D341Med (cell line): ENCODE measurements at regions not wholly inside any gene's neighbourhood (a gene's known extent, or its start where the extent isn't known, plus 50 kb on each side); places are given as distances from the start of the nearest gene placed in this dataset.
"Not testable (repeated sequence)": the region's sequence is repeated elsewhere in the genome, so short reads cannot be mapped to it uniquely, and the experiment has no call there.

Experiments
- DNase-seq: peaks from one replicate; pipeline ENCODE4 v3.0.0; 2012; ENCODE audit warnings: low spot score

DNA sequence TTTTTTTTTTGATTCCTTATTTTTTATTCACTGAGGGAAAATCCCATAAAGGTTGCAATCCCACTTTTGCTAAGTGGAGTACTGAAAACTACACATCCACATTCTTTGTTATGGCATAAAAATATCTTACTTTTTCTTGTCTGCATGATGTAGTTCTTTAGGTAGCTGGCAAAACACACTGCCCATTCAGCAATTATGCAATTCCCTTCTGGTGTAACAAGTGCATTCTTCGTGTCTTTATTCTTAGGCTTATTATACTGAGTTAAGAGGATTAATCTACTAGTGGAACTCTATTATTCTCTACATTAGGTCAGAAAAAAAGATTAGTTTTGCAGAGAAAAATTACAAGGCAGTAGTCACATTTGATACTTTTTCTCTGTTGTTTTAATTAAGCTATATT is 403.8 kb upstream of the GBE1 start:
- peak; percentile 24 for DNase-seq

DNA sequence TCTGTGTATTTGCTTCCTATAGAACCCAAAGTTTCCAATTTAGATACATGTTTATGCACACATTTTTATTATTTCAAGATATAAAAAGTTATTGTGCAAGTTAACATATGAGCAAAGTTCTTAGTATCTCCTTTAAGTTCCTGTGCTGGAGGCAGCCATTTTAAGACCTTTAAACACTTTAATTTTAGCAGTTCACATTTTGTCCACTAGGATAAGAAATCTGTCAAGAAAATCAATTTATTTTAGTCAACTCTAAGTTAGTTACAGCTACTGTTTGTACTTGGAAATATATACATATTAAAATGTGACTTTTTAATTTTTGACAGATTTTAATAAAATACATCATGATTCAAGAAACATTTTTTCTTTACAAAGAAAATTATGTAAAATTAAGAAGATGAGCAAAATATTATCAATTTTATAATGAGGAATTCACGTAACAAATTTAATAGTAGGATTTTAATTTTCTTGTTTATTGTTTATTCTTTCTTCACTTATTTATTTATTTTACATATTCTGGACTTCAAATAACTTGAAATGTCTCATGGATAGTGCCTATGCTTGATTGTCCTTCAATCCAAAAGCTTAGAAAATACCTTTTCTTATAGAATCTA is 402.6 kb upstream of the GBE1 start:
- DNase-seq = no peak

DNA sequence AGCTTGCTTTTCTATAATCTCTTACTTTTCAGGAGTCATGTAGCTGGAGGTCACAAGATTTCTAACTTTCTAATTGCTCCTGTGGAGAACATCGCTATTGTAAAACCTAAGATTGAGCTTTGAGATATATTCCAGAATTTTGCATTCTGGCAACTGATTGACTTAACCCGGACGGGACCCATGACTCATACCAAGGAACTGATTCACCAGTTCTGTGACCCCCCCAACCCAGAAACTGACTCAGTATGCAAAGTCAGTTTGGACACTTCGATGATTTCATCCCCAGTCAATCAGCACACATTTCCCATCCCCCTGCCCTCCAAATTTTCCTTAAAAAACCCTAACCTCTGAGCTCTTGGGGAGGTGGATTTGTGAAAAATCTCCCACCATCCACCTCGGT is 396.5 kb upstream of the GBE1 start:
- no peak for DNase-seq

DNA sequence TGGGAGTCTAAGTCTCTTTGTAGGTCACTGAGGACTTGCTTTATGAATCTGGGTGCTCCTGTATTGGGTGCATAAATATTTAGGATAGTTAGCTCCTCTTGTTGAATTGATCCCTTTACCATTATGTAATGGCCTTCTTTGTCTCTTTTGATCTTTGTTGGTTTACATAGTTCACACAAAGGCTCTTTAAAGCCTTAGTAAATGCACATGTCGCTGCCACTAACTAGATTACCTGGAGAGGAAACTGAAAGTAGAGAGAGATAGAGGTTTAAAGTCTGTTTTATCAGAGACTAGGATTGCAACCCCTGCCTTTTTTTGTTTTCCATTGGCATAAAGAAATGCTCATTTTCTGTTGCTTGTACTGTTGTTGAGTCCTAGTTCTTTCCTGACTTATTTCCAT is 392.4 kb upstream of the GBE1 start:
- DNase-seq = not testable (repeated sequence)

DNA sequence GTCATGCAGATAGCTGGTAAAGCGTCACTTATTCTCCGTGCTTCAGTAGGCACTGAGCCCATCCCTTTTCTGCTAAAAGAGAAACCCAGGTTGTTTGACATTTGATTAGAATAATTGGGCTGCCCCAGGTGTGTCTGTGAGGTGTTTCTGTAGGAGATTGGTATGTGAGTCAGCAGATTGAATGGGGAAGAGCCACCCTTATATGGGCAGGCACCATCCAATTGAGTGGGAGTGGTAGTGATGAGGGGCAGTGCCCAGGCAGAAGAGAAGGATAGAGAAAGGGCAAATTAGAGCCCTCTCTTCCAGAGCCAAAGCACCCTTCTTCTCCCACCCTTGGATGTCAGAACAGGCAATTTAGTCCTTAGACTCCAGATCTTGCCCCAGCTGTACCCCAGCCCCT is 384.3 kb upstream of the GBE1 start:
- no peak for DNase-seq

DNA sequence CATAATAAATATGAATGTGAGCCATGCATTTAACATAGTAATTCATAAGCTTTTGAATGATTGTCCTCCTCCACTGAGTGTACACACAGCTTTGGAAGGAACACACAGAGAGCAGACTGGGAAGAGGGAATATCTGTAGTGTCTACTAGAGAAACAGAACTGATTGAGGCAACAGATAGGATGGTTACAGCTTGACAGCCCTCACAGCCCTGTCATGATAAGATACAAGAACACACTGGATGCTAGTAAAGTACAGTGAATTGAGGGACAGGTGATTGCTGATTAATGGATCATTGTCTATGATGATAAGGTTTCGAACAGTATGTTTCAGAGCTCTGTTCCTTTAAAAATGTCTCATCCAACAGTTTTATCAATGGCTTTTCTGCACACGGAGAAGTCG is 383.4 kb upstream of the GBE1 start:
- DNase-seq = no peak

DNA sequence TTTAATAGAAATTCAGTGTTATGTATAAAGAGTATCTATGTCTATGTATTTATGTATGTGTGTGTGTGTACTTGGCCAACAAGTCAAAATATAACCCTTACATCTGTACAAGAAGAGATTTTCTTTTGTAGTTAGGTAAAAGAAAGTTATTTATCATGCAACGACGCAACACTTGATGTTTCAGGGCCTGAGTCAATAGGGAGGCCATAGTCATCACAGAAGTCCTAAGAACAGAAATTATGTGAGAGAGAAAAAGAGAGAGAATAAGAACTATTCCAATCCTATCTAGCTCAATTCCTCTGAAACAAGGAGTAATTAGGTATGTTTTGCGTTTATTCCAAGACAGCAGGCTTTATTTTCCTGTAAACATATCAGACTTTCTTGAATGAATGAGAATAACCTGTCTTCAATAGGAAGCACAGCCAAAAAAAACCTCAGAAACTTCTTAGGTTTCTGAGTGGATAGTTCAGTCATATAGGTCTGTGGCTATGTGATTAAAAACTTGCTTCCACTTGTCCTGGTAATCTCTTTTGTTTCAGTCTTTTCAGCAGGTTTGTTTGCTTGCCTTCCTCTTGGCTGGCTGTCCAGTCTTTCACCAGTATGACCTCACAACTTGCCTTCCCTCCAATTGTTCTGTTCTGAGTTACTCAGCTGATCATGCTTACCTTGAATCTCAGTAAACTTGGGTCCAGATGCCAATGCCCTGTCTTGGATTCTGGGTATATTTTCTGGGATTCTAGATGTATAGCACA is 382.4 kb upstream of the GBE1 start:
- DNase-seq = no peak

DNA sequence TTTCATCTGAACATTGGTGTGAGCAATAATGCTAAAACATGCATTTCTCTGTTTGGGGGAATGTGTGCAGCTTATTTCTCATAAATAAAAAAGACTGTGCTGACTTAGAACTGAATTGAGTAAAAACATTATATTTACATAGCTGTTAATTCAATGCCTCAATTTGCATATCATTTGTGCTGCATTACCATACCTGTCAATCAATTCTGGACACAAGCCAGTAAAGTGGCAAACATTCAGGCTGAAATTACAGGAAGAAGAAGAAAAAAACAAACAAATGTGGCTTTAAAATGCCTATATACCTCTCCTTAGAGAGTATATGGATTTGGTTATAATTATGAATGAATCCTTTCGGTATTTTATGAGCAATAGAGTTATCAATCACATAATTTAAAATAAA is 380.1 kb upstream of the GBE1 start:
- no peak for DNase-seq

DNA sequence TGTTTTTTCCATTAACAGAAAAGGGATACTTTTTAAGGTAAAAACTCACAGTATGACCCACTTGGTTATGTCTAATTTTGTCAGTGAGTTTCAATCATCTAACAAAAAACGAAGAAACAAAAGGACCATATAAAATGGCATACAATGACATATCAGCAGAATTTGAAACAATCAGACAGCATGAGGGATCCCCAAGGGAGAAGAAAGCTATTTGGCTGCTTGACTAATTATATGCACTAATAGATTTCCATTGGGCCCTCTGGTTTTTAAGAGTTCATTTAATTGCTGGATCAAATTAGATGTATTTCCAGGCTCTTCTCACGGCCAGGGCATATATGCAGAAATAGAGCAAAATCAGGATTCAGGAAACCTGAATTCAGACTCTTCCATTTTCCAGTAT is 376.4 kb upstream of the GBE1 start:
- no peak for DNase-seq

DNA sequence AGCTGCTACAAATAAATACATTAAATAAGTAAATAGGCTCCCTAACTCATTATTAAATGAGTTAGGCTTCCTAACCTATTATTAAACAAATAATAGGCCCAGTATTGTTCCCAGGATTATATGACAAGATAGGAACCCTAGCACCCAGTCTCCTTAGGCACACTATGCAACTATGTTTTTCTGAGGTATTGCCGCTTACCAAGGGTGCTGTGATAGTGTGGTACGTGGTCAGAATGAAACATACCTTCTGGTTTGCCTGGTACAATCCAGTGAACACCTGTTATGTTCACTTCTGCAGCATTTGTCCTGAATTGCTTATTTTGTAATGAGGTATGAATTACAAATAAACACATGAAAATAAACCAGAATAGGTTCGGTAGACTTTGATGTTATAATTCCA is 375.6 kb upstream of the GBE1 start:
- no peak for DNase-seq

DNA sequence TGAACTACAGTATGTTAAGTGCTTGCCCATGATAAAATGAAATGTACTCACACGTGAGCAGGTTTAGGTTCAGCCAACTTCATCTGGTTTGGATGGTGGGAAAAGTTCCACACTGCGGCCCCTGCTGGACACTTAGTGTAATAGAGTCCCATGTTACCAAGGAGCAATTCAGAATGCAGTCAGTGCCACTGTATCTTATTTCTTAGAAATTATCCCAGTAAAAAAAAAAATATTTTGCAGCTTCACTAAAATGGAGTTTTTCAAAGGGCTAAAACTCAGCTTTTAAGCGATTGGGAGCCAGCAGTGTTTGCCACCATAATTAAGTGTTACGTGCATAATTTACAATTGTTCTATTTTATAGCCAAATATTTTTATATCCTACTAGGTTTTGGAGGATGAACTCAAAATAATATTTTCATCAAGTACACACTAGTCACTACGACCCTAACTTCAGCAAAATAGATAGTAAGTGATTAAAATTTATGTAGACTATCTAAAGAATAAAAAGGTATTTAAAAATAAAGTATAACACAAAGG is 371.7 kb upstream of the GBE1 start:
- peak; percentile 64 for DNase-seq

DNA sequence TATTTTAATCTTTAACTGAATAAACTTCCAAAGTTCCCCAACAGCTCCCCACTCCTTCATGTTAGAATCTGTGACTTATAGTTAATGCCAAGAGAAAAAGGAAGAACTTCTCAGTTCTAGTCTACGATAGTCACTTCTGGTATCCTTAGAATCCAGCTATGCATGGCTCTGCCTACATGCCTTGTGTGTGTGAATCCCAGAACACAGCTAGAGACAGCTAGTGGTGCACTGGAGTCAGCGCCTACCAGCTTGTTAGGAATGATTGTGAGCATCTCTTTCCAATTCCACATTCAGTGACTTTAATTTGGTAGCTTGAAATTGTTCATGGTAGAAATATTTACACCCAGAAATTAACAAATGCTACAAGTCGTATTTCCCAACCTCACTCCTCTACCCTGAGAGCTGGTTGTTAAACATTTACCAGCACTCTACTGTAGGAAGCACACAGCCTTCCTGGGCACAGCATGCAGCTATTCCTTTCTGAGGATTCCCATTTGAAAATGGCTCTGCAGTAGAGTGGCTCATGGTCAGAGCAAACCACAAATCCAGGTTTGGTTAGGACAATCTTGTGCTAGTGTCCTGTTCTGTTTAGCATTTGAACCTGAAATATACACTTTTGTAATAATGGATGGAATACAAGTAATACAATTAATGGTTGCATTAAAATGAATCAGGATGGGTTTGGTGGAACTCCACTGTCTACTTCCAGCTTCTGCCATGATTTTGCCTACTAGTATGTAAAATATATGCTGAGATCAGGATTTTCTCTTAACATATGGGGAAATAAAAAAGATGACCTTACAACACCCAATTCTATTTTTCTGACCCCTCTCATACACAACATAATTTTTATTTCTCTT is 371.0 kb upstream of the GBE1 start:
- DNase-seq = no peak

DNA sequence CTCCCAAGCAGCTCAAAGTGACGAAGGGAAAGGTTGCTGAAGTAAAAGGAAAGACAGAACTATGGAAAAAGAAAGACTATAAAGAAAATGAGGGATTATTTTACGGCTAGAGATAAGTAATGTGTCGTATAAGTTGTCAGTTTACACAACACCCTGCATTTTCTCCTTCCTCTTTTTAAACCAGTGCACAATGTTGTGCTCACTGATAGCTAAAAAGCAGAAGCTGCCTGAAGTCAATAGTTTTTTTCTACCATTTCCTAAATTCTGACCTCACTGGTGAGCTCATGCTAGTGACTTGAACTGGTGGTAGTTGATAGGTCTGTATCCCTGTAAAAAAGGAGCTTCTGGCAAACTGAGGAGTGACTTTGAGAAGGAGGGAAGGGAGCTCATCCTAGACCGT is 368.6 kb upstream of the GBE1 start:
- no peak for DNase-seq

DNA sequence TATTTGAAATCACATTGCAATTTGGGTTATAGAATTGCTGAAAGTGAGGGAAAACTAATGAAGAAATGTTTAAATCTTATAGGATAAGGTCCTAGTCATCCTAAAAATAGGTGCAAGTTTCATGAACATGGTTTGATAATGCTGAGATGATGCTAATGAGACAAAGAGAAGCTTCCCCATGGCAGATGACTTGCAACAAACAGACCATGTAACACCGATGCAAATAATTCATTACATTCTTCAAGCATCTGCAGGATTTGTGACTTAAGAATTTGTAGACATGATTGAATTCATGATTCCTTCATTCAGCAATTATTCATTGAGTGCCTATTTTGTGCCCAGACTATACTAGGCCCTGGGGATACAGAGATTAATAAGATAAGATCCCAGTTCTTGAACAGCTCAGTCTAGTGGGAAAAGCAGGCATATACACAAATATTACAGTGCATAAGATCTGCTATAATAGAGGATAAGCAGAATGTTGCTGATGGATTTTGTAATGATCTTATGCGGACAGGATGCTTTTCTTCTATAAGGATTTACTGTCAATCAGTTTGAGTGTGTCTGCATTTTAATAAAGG is 367.9 kb upstream of the GBE1 start:
- DNase-seq = no peak

DNA sequence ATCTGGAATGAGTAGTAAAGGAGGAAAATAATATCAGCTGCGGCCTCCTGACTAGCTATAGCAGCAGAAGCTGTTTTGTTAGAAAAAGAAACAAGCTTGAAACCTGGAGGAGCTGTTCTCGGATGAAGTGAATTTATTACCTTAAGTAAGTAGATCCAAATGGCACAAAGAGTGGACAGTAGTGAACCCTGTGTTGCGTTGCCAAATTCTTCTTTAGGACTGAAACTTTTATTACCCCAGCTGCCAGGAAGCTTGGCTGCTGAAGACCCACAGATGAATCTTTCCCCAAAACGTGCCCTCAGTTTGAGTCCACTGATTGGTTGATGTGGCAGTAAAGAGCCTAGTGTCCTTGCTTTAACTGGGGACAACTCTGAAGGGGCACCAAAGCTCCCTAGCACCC is 366.8 kb upstream of the GBE1 start:
- DNase-seq = no peak

DNA sequence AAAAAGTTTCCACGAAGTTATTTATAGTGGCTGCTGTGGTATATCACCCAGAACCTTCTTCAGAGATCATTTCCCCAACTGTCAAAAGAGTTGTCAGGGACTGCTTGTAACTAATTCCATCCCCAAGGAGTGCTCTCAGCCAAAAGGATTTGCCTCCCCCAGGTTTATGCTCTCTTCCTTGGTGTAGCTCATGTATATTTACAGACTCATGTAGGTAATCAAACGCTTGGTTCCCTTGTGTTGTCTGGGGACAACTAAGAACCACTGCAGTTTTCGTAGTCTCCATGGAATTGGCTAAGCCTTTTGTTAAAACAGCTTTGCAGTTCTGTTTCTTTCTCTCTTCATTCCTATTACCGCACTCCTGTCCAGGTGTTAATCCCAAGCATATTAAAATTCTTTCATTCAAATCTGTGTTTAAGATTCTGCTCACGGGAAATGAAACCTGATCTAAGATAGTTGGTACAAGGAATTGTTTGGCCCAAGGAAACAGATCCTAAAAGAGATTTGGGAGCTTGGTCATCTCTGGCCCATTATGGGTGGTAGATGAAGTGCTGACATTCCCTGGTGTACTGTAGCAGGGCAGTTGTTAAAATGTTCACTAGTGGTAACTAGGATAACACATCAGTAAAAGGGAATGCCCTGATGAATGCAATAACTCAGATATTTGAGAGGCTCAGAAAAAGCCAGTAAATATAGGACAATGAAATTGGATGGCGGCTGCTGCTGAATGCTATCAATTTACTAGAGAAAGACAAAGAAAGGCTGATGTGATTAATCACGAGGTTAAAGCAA is 361.3 kb upstream of the GBE1 start:
- DNase-seq = no peak

DNA sequence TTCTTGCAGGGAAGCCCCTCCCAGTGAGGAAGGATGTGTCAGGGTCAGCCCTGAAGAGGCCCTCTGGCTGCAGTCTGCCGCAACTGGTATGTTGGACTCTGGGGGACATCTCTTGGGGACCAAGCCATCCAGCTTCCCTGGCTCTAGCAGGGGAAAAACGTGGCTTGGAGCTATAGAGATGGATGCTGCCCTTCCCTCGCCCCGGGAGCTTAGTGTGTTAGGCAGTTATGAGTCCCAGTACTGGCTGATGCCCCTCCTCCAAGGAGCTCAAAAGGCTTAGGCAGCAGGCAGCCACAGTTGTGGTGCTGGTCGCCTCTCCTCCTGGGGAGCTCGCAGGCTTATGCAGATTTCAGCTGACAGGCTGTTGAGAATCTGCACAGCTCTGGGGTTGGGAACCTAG is 353.1 kb upstream of the GBE1 start:
- DNase-seq = no peak

DNA sequence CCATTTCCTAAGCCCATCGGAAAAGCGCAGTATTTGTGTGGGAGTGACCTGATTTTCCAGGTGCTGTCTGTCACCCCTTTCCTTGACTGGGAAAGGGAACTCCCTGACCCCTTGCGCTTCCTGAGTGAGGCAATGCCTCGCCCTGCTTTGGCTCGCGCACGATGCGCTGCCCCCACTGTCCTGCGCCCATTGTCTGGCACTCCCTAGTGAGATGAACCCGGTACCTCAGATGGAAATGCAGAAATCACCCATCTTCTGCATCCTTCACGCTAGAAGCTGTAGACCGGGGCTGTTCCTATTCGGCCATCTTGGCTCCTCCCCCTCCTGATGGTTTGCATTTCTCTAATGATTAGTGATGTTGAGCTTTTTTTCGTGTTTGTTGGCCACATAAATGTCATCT is 349.3 kb upstream of the GBE1 start:
- not testable (repeated sequence) for DNase-seq

DNA sequence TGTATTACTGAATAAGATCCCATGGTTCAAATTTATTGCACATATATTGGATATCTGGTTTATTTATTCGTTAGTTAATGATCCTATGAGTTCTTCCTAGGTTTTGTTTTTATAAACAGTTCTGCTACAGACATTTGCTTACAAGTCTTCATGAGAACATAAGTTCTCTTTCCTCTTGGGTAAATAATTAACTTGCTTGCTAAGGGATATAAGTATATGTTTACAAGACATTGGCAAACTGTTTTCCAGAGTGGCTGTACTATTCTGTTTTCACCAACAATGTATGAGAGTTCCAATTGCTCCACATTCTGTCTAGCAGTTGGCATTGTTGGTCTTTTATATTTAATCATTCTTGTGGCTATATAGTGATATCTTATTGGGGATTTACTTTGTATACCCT is 341.8 kb upstream of the GBE1 start:
- DNase-seq = no peak

DNA sequence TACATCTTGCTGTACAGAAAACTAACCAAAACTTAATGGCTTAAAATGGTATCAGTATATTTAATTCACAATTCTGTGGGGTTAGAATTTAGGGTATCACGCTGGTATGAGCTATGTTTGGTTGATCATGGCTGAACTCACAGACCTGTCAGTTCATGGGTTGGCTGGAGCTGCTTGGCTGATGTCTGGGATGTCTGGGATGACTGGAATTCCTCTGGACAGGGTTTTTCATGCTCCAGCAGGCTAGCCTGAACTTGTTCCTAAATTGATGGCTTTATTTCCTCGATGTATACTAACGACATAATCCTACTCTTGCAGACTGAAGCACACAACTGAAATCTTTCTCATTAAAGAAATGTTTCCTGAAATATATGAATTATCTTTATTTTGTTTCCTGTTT is 338.9 kb upstream of the GBE1 start:
- DNase-seq = no peak

DNA sequence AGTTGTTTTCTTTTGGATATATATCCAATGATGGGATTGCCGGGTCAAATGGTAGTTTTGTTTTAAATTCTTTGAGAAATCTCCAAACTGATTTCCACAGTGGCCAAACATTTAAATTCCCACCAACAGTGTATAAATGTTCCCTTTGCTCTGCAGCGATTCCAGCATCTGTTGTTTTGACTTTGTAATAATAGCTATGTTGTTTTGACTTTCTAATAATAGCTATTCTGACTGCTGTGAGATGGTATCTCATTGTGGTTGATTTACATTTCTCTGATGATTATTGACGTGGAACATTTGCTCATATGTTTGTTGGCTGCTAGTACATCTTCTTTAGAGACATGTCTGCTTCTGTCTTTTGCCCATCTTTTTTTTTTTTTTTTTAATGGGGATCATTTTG is 332.2 kb upstream of the GBE1 start:
- no peak for DNase-seq

DNA sequence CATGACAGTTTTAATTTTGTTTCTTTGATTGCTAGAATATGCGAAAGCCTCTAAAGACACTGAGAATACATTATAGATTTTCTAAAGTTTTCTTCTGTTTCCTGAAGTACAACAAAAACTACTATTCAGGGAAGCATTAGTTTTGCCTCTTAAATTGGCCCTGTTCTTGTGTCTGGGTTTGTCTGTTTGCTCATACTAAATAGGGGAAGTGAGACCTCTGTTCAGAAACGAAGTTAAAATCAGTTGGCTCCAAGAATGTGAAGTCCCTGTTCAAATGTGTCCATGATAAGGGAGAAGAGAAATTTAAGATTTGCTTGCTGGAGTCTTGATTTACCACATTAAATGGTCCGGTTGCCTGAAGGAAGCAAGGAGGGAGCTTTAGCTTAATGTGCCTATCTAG is 327.3 kb upstream of the GBE1 start:
- no peak for DNase-seq
